PC-9 (cell line): ENCODE measurements at regions not wholly inside any gene's neighbourhood (a gene's known extent, or its start where the extent isn't known, plus 50 kb on each side); places are given as distances from the start of the nearest gene placed in this dataset.

Experiments
- BruUV-seq: library from RNA; stranded (reverse); fragments of 400-500 nt; replicated peaks from 2 replicates; lab custom pipeline; 2021; lab: Mats Ljungman, UMichigan
- CTCF ChIA-PET: fragments of 300-600 bp; sonication (Branson Sonifier 250); formaldehyde crosslinking; loops from one replicate; lab custom pipeline; 2022; ENCODE audit warnings: antibody characterized with exemption; lab: Charles Lee
- POLR2A ChIA-PET: fragments of 300-600 bp; sonication (Branson Sonifier 250); formaldehyde crosslinking; loops from one replicate; lab custom pipeline; 2022; ENCODE audit warnings: antibody characterized with exemption; ENCODE audit not compliant: unreplicated experiment; lab: Charles Lee
- DNase-seq, 2 experiments: peaks; one replicate each; pipeline versions ENCODE4 v3.0.0 to v3.0.0-alpha.2; 2015 to 2022; ENCODE audit warnings: mixed read lengths in 1 of 2
- H2AFZ ChIP-seq: fragments of 200-600 bp; sonication (generic); 2 replicates; pipeline ENCODE4 v1.8.1; 2017; ENCODE audit warnings: antibody characterized with exemption
- H3F3A ChIP-seq: fragments of 200-600 bp; sonication (generic); 2 replicates; pipeline ENCODE4 v1.8.1; 2017; ENCODE audit warnings: antibody characterized with exemption, mild to moderate bottlenecking, low read depth; ENCODE audit not compliant: insufficient read depth
- H3K27ac ChIP-seq: fragments of 200-600 bp; sonication (generic); 2 replicates; pipeline ENCODE4 v1.6.1; 2016; ENCODE audit warnings: mixed run types
- H3K27me3 ChIP-seq: fragments of 200-600 bp; sonication (generic); 2 replicates; pipeline ENCODE4 v1.6.1; 2016; ENCODE audit warnings: low read depth, mixed run types; ENCODE audit not compliant: insufficient read depth
- H3K36me3 ChIP-seq: fragments of 200-600 bp; sonication (generic); 2 replicates; pipeline ENCODE4 v1.6.1; 2016; ENCODE audit warnings: low read depth, mixed run types
- H3K4me1 ChIP-seq: fragments of 200-600 bp; sonication (generic); replicated peaks from 2 replicates; pipeline ENCODE4 v1.6.1; 2016; ENCODE audit warnings: mixed run types; ENCODE audit not compliant: insufficient read depth
- H3K4me2 ChIP-seq: fragments of 200-600 bp; sonication (generic); 2 replicates; pipeline ENCODE4 v1.6.1; 2017; ENCODE audit warnings: mixed run types
- H3K4me3 ChIP-seq: fragments of 200-600 bp; sonication (generic); 2 replicates; pipeline ENCODE4 v1.6.1; 2016; ENCODE audit warnings: mixed run types
- H3K79me2 ChIP-seq: fragments of 200-600 bp; sonication (generic); 2 replicates; pipeline ENCODE4 v1.6.1; 2017; ENCODE audit warnings: low read depth, mixed run types
- H3K9me2 ChIP-seq: fragments of 200-600 bp; sonication (generic); 2 replicates; pipeline ENCODE4 v1.8.1; 2017; ENCODE audit warnings: mild to moderate bottlenecking; ENCODE audit not compliant: insufficient read depth
- H3K9me3 ChIP-seq: fragments of 200-600 bp; sonication (generic); 2 replicates; pipeline ENCODE4 v1.8.1; 2016; ENCODE audit warnings: low read depth; ENCODE audit not compliant: insufficient read depth
- H4K20me1 ChIP-seq: fragments of 200-600 bp; sonication (generic); 2 replicates; pipeline ENCODE4 v1.8.1; 2017; ENCODE audit not compliant: insufficient read depth
- EZH2 ChIP-seq: fragments of 200-600 bp; sonication (generic); IDR thresholded peaks from 2 replicates; pipeline ENCODE4 v1.8.0; 2017; ENCODE audit warnings: antibody characterized with exemption, low read depth
- intact Hi-C: fragments of 100-400 bp; cut with micrococcal nuclease; formaldehyde crosslinking; loops from one replicate; pipeline ENCODE4 v1.10.0; 2022; ENCODE audit not compliant: unreplicated experiment
- TF ChIP-seq, protein P1 (sequence below): fragments of 200-600 bp; sonication (generic); conservative IDR thresholded peaks from 2 replicates; pipeline ENCODE4 v1.6.1; 2017; ENCODE audit warnings: mixed run types, antibody characterized with exemption, mild to moderate bottlenecking, moderate library complexity

DNA sequence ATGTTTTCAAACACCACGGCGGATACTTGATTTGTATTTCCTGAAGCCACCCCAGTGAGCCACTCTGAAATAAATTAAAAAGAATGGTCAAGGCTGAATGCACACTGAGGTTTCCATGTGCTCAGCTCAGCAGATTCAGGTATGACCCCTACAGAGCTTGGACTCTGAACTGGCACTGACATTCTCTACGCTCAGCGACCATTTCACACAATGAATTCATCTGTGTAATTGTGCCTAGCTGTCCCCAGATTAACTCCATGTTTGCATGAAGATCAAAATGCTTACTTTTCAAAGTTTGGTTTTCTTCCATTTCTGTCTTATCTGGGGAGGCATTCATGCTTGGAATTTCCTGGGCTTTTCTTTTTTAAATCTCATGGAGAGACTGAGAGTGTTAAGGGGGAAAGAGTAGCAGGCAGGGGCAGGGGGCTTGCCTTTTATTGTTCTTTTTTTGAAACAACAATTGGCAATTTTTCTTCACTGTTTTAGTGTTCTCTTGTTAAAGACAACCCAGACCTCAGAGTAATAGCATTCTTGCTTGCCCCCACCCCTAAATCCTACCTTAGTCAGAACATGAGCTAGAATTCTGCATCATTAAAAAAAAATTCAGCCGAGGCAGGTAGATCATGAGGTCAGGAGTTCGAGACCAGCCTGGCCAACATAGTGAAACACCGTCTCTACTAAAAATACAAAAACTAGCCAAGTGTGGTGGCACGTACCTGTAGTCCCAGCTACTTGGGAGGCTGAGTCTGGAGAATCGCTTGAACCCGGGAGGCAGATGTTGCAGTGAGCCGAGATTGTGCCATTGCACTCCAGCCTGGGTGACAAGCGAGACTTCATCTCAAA, 85.5 kb upstream of the HNF1B start:
- H3K9me2 ChIP-seq, result no peaks in the 10 kb centered on the region
- no peaks in the 10 kb centered on the region for H3K36me3 ChIP-seq
- H3K4me3 ChIP-seq, result no peak overlapping the region
- H3K27ac ChIP-seq, result no peak overlapping the region
- intact Hi-C loops, result no loop called here
- no peaks in the 10 kb centered on the region for H3K9me3 ChIP-seq
- no peak overlapping the region for H3K4me2 ChIP-seq
- H3K4me1 ChIP-seq, result no peaks in the 10 kb centered on the region
- no TSS peak for BruUV-seq
- no peak overlapping the region for H2AFZ ChIP-seq
- H4K20me1 ChIP-seq, result no peaks in the 10 kb centered on the region
- DNase-seq, result no peak
- H3F3A ChIP-seq, result no peaks in the 10 kb centered on the region
- CTCF ChIA-PET, result no interaction called here
- peaks cover 1% of the 10 kb centered on the region; the same call in 1 of the 2 replicates for H3K27me3 ChIP-seq
- POLR2A ChIA-PET, result no interaction called here
- TF ChIP-seq EZH2, result no peak
- TF ChIP-seq, protein P1, sequence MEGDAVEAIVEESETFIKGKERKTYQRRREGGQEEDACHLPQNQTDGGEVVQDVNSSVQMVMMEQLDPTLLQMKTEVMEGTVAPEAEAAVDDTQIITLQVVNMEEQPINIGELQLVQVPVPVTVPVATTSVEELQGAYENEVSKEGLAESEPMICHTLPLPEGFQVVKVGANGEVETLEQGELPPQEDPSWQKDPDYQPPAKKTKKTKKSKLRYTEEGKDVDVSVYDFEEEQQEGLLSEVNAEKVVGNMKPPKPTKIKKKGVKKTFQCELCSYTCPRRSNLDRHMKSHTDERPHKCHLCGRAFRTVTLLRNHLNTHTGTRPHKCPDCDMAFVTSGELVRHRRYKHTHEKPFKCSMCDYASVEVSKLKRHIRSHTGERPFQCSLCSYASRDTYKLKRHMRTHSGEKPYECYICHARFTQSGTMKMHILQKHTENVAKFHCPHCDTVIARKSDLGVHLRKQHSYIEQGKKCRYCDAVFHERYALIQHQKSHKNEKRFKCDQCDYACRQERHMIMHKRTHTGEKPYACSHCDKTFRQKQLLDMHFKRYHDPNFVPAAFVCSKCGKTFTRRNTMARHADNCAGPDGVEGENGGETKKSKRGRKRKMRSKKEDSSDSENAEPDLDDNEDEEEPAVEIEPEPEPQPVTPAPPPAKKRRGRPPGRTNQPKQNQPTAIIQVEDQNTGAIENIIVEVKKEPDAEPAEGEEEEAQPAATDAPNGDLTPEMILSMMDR, result no peak
- H3K79me2 ChIP-seq, result no peaks in the 10 kb centered on the region

DNA sequence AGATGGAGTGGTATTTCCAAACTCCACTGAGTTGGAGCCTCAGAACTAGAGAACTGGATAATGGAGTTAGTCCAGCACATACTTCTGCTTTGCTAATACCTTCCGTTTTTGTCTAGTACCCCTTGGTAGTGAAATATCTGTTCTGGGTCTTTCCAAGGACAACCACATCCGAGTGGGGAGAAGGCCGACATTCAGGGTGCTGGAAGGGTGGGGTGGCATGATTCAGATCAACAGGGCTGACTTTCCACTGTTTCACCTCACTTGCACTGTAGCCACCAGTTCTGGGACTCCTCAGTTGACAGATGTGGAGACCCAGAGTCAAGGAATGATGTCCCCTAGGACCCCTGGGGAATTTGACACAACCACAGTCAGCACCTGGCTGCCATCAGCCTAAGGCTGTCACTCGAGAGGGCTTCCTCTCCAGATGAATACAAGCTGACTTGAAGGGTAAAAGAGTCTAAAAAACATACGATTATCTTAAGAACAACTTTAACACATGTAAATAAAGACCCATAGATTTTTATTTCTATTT, 84.8 kb upstream of the HNF1B start:
- CTCF ChIA-PET, result no interaction called here
- Histone ChIP-seq H3F3A (no peaks in the 10 kb centered on the region), H3K9me3 (no peaks in the 10 kb centered on the region), H2AFZ (no peak overlapping the region), H3K4me3 (no peak overlapping the region), H3K79me2 (no peaks in the 10 kb centered on the region), H3K36me3 (no peaks in the 10 kb centered on the region), H3K9me2 (no peaks in the 10 kb centered on the region), H3K4me1 (no peaks in the 10 kb centered on the region), H3K4me2 (no peak overlapping the region), H3K27me3 (no peaks in the 10 kb centered on the region), H4K20me1 (no peaks in the 10 kb centered on the region), H3K27ac (no peak overlapping the region)
- POLR2A ChIA-PET, result no interaction called here
- no peak for TF ChIP-seq EZH2
- TF ChIP-seq, protein P1, result no peak
- intact Hi-C loops, result no loop called here
- BruUV-seq, result no TSS peak
- DNase-seq, result no peak

DNA sequence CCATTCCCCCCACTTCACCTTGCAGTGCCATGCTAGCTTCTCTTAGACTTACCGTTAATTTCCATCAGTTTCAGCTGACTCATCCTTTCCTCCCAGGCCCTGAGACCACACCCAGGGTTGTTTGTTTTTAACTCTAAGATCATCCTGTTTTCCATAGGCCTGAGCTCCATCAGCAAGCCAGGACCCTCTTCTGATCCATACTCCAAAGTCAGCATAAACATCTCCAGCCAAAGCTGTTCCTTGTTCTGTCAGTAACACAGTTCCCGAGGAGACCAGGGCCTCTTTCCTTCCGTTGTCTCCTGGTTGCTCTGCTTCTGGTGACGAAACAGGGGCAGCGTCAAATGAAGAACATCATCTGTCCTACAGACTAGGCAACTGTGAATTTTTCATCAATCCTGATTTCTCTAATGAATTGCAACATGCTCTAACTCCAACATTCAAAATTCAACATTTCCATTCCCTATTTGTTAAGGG, 83.8 kb upstream of the HNF1B start:
- Histone ChIP-seq H3K36me3 (no peaks in the 10 kb centered on the region), H3K9me2 (no peaks in the 10 kb centered on the region), H3K9me3 (no peaks in the 10 kb centered on the region), H4K20me1 (no peaks in the 10 kb centered on the region), H3K27ac (no peak overlapping the region), H3K4me1 (no peaks in the 10 kb centered on the region), H3K79me2 (no peaks in the 10 kb centered on the region), H3K4me2 (no peak overlapping the region), H3K4me3 (no peak overlapping the region), H2AFZ (no peak overlapping the region), H3K27me3 (no peaks in the 10 kb centered on the region), H3F3A (no peaks in the 10 kb centered on the region)
- TF ChIP-seq EZH2, result no peak
- TF ChIP-seq, protein P1, result no peak
- ChIA-PET CTCF (no interaction called here), POLR2A (no interaction called here)
- intact Hi-C loops, result no loop called here
- BruUV-seq, result no TSS peak
- no peak for DNase-seq
